H1 (cell line): ENCODE measurements at regions not wholly inside any gene's neighbourhood (a gene's known extent, or its start where the extent isn't known, plus 50 kb on each side); places are given as distances from the start of the nearest gene placed in this dataset.

Source experiments
- CTCF ChIA-PET: fragments of 300-600 bp; sonication (Branson Sonifier 250); formaldehyde crosslinking; loops from one replicate; lab custom pipeline; 2021; ENCODE audit not compliant: partially characterized antibody; lab: Charles Lee
- POLR2A ChIA-PET: fragments of 300-600 bp; sonication (Branson Sonifier 250); formaldehyde crosslinking; loops from one replicate; lab custom pipeline; 2021; ENCODE audit warnings: inconsistent platforms; ENCODE audit not compliant: partially characterized antibody; lab: Charles Lee
- DNase-seq, 2 experiments: peaks; one replicate each; pipeline versions ENCODE4 v3.0.0 to v3.0.0-alpha.2; 2010 to 2022; ENCODE audit warnings: low spot score in 2 of 2, low read depth in 1 of 2, mixed read lengths in 1 of 2
- FAIRE-seq: peaks from 2 replicates; lab custom pipeline; 2011; peaks lifted over from hg19 to GRCh38; lab: Jason Lieb, UNC
- H2AFZ ChIP-seq: 2 replicates; pipeline ENCODE4 v1.8.1; 2012; ENCODE audit warnings: low read length, inconsistent platforms
- H2AK5ac ChIP-seq: 2 replicates; pipeline ENCODE4 v1.6.1; 2013; ENCODE audit warnings: low read depth, low read length
- H2BK120ac ChIP-seq: replicated peaks from 2 replicates; pipeline ENCODE3; 2013; ENCODE audit warnings: low read depth, low read length, inconsistent platforms
- H2BK12ac ChIP-seq: 2 replicates; pipeline ENCODE4 v1.6.1; 2013; ENCODE audit warnings: low read depth, low read length
- H2BK15ac ChIP-seq: 2 replicates; pipeline ENCODE4 v1.6.1; 2013; ENCODE audit warnings: low read length
- H2BK20ac ChIP-seq: 2 replicates; pipeline ENCODE4 v1.6.1; 2013; ENCODE audit warnings: low read length
- H2BK5ac ChIP-seq: 2 replicates; pipeline ENCODE4 v1.6.1; 2013; ENCODE audit warnings: low read depth, low read length
- H3K14ac ChIP-seq: 2 replicates; pipeline ENCODE4 v1.6.1; 2013; ENCODE audit warnings: inconsistent platforms; ENCODE audit not compliant: insufficient read length
- H3K18ac ChIP-seq: 2 replicates; pipeline ENCODE4 v1.6.1; 2013; ENCODE audit warnings: low read length; ENCODE audit errors: extremely low read depth
- H3K23ac ChIP-seq: 2 replicates; pipeline ENCODE4 v1.6.1; 2013; ENCODE audit warnings: inconsistent platforms; ENCODE audit not compliant: insufficient read length
- H3K23me2 ChIP-seq: 2 replicates; pipeline ENCODE4 v1.6.1; 2013; ENCODE audit warnings: low read depth, low read length
- H3K27ac ChIP-seq: 2 replicates; pipeline ENCODE4 v1.6.1; 2011; ENCODE audit warnings: low read depth, low read length, inconsistent platforms
- H3K27me3 ChIP-seq, 4 experiments: replicated peaks in 1 of 4; 1 replicate in 1 of 4; 2 replicates in 3 of 4; pipeline versions ENCODE4 v1.6.1 to v1.8.1; 2011 to 2013; ENCODE audit warnings: low read length in 3 of 4, mild to moderate bottlenecking in 3 of 4, inconsistent platforms in 2 of 4, mixed read lengths in 2 of 4, moderate library complexity in 1 of 4; ENCODE audit not compliant: control insufficient read depth in 3 of 4, insufficient read depth in 3 of 4; ENCODE audit errors: extremely low read depth in 1 of 4
- H3K36me3 ChIP-seq, 4 experiments: 2 replicates each; pipeline versions ENCODE4 v1.6.1 to v1.8.1; 2011 to 2013; ENCODE audit warnings: mild to moderate bottlenecking in 4 of 4, low read length in 3 of 4, moderate library complexity in 2 of 4, control low read depth in 1 of 4, inconsistent platforms in 1 of 4; ENCODE audit not compliant: insufficient read depth in 4 of 4, control insufficient read depth in 2 of 4
- H3K4ac ChIP-seq: replicated peaks from 2 replicates; pipeline ENCODE3; 2013; ENCODE audit warnings: low read length, low read depth, mixed read lengths, inconsistent platforms; ENCODE audit not compliant: insufficient read length
- H3K4me1 ChIP-seq, 4 experiments: replicated peaks in 1 of 4; 1 replicate in 1 of 4; 2 replicates in 3 of 4; pipeline versions ENCODE4 v1.6.1 to v1.8.1; 2011 to 2013; ENCODE audit warnings: low read length in 3 of 4, inconsistent platforms in 2 of 4, mixed read lengths in 1 of 4; ENCODE audit not compliant: insufficient read depth in 4 of 4, control insufficient read depth in 3 of 4
- H3K4me2 ChIP-seq, 2 experiments: 2 replicates each; pipeline versions ENCODE4 v1.6.1 to v1.8.1; 2011 to 2013; ENCODE audit warnings: low read depth in 2 of 2, low read length in 2 of 2, control low read depth in 1 of 2, inconsistent platforms in 1 of 2, mild to moderate bottlenecking in 1 of 2; ENCODE audit not compliant: insufficient read depth in 1 of 2
- H3K4me3 ChIP-seq, 4 experiments: fragments of 200-600, 300-600 bp in 1 of 4; sonication (generic), shearing (Covaris generic), sonication (Bioruptor Twin) in 1 of 4; 2 replicates each; pipeline versions ENCODE4 v1.5.1 to v1.8.1; 2011 to 2016; ENCODE audit warnings: low read length in 4 of 4, low read depth in 3 of 4, control low read depth in 2 of 4, inconsistent platforms in 2 of 4, mild to moderate bottlenecking in 2 of 4, mixed read lengths in 1 of 4, moderate library complexity in 1 of 4; ENCODE audit not compliant: insufficient read depth in 2 of 4; ENCODE audit errors: extremely low read depth in 1 of 4
- H3K56ac ChIP-seq: replicated peaks from 2 replicates; pipeline ENCODE3; 2013; ENCODE audit warnings: low read depth, mild to moderate bottlenecking, mixed read lengths, low read length, inconsistent platforms; ENCODE audit not compliant: insufficient read length
- H3K79me1 ChIP-seq: 2 replicates; pipeline ENCODE4 v1.6.1; 2013; ENCODE audit warnings: low read depth, low read length, control low read depth
- H3K79me2 ChIP-seq, 2 experiments: 2 replicates each; pipeline versions ENCODE4 v1.6.1 to v1.8.1; 2012 to 2013; ENCODE audit warnings: low read length in 2 of 2, mild to moderate bottlenecking in 2 of 2, inconsistent platforms in 1 of 2; ENCODE audit not compliant: insufficient read depth in 2 of 2, control insufficient read depth in 1 of 2
- H3K9ac ChIP-seq, 4 experiments: replicated peaks in 1 of 4; 1 replicate in 1 of 4; 2 replicates in 3 of 4; pipeline versions ENCODE4 v1.6.1 to v1.8.1; 2011 to 2013; ENCODE audit warnings: low read depth in 3 of 4, low read length in 3 of 4, control low read depth in 2 of 4, mild to moderate bottlenecking in 2 of 4, moderate library complexity in 2 of 4, inconsistent platforms in 1 of 4; ENCODE audit errors: extremely low read depth in 1 of 4
- H3K9me3 ChIP-seq, 2 experiments: 2 replicates each; pipeline versions ENCODE4 v1.6.1 to v1.8.1; 2012 to 2013; ENCODE audit warnings: mild to moderate bottlenecking in 2 of 2, moderate library complexity in 2 of 2, control low read depth in 1 of 2, inconsistent platforms in 1 of 2, low read depth in 1 of 2, low read length in 1 of 2, mixed read lengths in 1 of 2; ENCODE audit not compliant: insufficient read depth in 2 of 2
- H4K20me1 ChIP-seq, 2 experiments: replicated peaks in 1 of 2; 2 replicates each; pipeline versions ENCODE3 to v1.8.1; 2011 to 2013; ENCODE audit warnings: inconsistent platforms in 2 of 2, low read length in 2 of 2, mild to moderate bottlenecking in 1 of 2; ENCODE audit not compliant: insufficient read depth in 2 of 2, control insufficient read depth in 1 of 2
- H4K5ac ChIP-seq: 2 replicates; pipeline ENCODE4 v1.6.1; 2013; ENCODE audit warnings: low read length, low read depth, mixed read lengths, inconsistent platforms; ENCODE audit not compliant: insufficient read length
- H4K8ac ChIP-seq: 2 replicates; pipeline ENCODE4 v1.8.0; 2013; ENCODE audit warnings: mild to moderate bottlenecking, moderate library complexity, low read length, inconsistent platforms; ENCODE audit not compliant: insufficient read depth; ENCODE audit errors: extremely low read depth
- H4K91ac ChIP-seq: replicated peaks from 2 replicates; pipeline ENCODE3; 2013; ENCODE audit warnings: low read length, mixed read lengths, inconsistent platforms; ENCODE audit not compliant: insufficient read length
- JUND ChIP-seq: IDR thresholded peaks from 2 replicates; pipeline ENCODE4 v1.6.1; 2011; ENCODE audit warnings: mild to moderate bottlenecking, improper control_type of control experiment, low read length
- RFX5 ChIP-seq: IDR thresholded peaks from 2 replicates; pipeline ENCODE4 v1.6.1; 2011; ENCODE audit warnings: low read depth, low read length, improper control_type of control experiment, borderline replicate concordance
- SUZ12 ChIP-seq: fragments of 200-600 bp; sonication (generic); IDR thresholded peaks from 2 replicates; pipeline ENCODE4 v1.6.1; 2012; ENCODE audit warnings: mild to moderate bottlenecking, inconsistent platforms, low read length, moderate library complexity, mixed read lengths
- WGBS, 2 experiments: shearing (Covaris generic) in 1 of 2; methylation state at CpG; one replicate each; pipeline versions ENCODE4 v1.1.6 to v1.1.7; 2013 to 2015; ENCODE audit warnings: low lambda C conversion rate in 2 of 2, mixed read lengths in 2 of 2, inconsistent platforms in 1 of 2, low coverage in 1 of 2, missing lambda C conversion rate in 1 of 2; ENCODE audit not compliant: insufficient replicate concordance in 2 of 2, insufficient coverage in 1 of 2, insufficient read length in 1 of 2; ENCODE audit errors: extremely low coverage in 1 of 2, missing lambda C conversion rate in 1 of 2; 5-methylcytosine and 5-hydroxymethylcytosine counted together

DNA sequence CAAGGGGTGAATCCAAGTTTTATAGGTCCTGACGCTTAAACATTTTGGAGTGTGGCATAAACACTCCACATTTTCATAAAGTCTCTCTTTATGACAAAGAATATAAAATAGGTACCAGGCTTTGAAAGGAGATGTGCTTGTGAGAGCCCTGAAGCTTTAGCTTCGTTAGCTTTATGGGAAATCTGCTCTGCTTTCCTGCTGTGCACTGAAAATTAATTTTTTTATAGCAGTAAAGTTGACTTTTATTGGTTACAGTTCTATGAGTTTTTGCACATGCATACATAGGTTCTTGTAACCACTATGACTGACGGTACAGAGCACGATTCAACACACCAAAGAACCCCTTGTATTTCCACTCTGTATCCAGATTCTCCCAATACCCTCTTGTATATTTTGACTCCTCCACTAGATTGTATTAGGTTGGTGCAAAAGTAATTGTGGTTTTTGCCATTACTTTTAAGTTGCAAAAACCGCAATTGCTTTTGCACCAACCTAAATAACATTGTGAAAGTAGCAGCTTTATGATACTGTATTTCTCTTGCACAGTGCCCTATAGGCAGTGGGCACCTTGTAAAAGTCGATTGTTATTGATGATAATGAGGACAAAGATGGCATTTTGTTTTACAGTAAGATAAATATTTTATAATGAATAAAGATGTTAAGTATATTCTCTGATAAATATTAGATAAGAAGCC lies 145.2 kb upstream of the AKIRIN2 start:
- FAIRE-seq: no peak
- H4K8ac ChIP-seq: no peak overlapping the region
- H3K4me2 ChIP-seq: no peak overlapping the region
- H2BK120ac ChIP-seq: no peak overlapping the region
- H3K36me3 ChIP-seq: no peaks in the 10 kb centered on the region
- no peak overlapping the region for H4K5ac ChIP-seq
- H3K4ac ChIP-seq: no peak overlapping the region
- H3K23me2 ChIP-seq: no peaks in the 10 kb centered on the region
- no peak overlapping the region for H3K27ac ChIP-seq
- H2BK20ac ChIP-seq: no peak overlapping the region
- H3K18ac ChIP-seq: no peak overlapping the region
- no peak overlapping the region for H2BK12ac ChIP-seq
- H3K79me2 ChIP-seq: no peaks in the 10 kb centered on the region
- POLR2A ChIA-PET: no interaction called here
- no peak overlapping the region for H3K4me3 ChIP-seq
- no peak overlapping the region for H3K56ac ChIP-seq
- H2AK5ac ChIP-seq: no peak overlapping the region
- DNase-seq: no peak
- CTCF ChIA-PET: no interaction called here
- H2BK15ac ChIP-seq: no peak overlapping the region
- H3K14ac ChIP-seq: no peak overlapping the region
- no peak for TF ChIP-seq RFX5
- TF ChIP-seq JUND: no peak
- TF ChIP-seq SUZ12: no peak
- no peaks in the 10 kb centered on the region for H4K20me1 ChIP-seq
- no peaks in the 10 kb centered on the region for H3K4me1 ChIP-seq
- no peaks in the 10 kb centered on the region; a peak in 1 of 4 replicates for H3K9me3 ChIP-seq
- H2AFZ ChIP-seq: no peak overlapping the region
- H4K91ac ChIP-seq: no peak overlapping the region
- no peaks in the 10 kb centered on the region for H3K27me3 ChIP-seq
- no peak overlapping the region for H3K23ac ChIP-seq
- 90% methylated on average over 6 of the region's 6 CpGs; no CpG with 5 or more reads in 1 of the 2 experiments for WGBS, 2 experiments
- H2BK5ac ChIP-seq: no peak overlapping the region
- no peaks in the 10 kb centered on the region for H3K79me1 ChIP-seq
- no peak overlapping the region for H3K9ac ChIP-seq
